ENCODE measurements at regions not wholly inside any gene's neighbourhood (a gene's known extent, or its start where the extent isn't known, plus 50 kb on each side); places are given as distances from the start of the nearest gene placed in this dataset.

DNA sequence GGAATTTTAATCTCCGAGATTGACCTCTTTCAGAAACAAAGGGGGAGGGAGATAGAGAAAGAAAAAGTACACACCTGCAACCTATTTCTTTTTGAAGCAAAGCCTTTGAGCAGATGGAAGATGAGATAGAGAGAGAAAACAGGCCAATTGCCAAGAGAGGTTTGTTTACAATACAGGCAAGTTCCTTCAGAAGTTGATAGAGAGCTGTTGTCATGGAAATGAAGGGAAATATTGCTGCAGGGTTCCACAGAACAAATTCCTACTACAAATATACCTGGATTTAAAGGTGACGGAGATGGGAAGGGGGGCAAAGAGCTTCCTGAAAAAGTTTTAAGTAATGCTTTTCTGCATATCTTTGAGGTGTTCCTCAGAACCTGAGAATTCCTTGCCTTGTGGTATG, 388.4 kb downstream of the NDFIP2 start:
- H3K4me3 ChIP-seq = peak overlapping the region; percentile 3; the same call in 1 of the 2 replicates
- no peaks in the 10 kb centered on the region for H3F3A ChIP-seq (replicated peaks; ENCODE audit: low read depth)
- peak overlapping the region; percentile 94 for H3K27ac Mint-ChIP-seq
- peaks cover 21% of the 10 kb centered on the region for H3K4me1 Mint-ChIP-seq
- no peaks in the 10 kb centered on the region for H3K36me3 Mint-ChIP-seq (ENCODE audit: low read depth)
- no peak overlapping the region for H2AFZ ChIP-seq
- H3K4me2 ChIP-seq = peak overlapping the region; percentile 47
- no peaks in the 10 kb centered on the region for H3K9me3 Mint-ChIP-seq
- no peaks in the 10 kb centered on the region for H4K20me1 ChIP-seq (replicated peaks; ENCODE audit: insufficient read depth)
- H3K4me3 Mint-ChIP-seq = peak overlapping the region; percentile 19; the same call in 2 of the 3 replicates
- H3K9me2 ChIP-seq (ENCODE audit: insufficient read depth) = no peaks in the 10 kb centered on the region
- no peaks in the 10 kb centered on the region for H3K36me3 ChIP-seq (ENCODE audit: insufficient read depth)
- no peaks in the 10 kb centered on the region for H3K27me3 Mint-ChIP-seq (ENCODE audit: insufficient read depth, low read depth, poor library complexity)
- peak overlapping the region; percentile 45 for H3K27ac ChIP-seq (ENCODE audit: low read depth)
- H3K27me3 ChIP-seq (ENCODE audit: insufficient read depth) = no peaks in the 10 kb centered on the region
- peaks cover 16% of the 10 kb centered on the region for H3K4me1 ChIP-seq (ENCODE audit: insufficient read depth)
- TF ChIP-seq NANOG (IDR thresholded peaks at IDR 0.05; ENCODE audit: borderline replicate concordance) (peak; percentile 14; the same call in 1 of the 2 replicates), ZNF331 (CRISPR knock-in tag; IDR thresholded peaks at IDR 0.05; ENCODE audit: low read depth) (no peak), CREB1 (CRISPR knock-in tag; IDR thresholded peaks at IDR 0.05; ENCODE audit: low read depth) (no peak)
- TF ChIP-seq, protein P1, sequence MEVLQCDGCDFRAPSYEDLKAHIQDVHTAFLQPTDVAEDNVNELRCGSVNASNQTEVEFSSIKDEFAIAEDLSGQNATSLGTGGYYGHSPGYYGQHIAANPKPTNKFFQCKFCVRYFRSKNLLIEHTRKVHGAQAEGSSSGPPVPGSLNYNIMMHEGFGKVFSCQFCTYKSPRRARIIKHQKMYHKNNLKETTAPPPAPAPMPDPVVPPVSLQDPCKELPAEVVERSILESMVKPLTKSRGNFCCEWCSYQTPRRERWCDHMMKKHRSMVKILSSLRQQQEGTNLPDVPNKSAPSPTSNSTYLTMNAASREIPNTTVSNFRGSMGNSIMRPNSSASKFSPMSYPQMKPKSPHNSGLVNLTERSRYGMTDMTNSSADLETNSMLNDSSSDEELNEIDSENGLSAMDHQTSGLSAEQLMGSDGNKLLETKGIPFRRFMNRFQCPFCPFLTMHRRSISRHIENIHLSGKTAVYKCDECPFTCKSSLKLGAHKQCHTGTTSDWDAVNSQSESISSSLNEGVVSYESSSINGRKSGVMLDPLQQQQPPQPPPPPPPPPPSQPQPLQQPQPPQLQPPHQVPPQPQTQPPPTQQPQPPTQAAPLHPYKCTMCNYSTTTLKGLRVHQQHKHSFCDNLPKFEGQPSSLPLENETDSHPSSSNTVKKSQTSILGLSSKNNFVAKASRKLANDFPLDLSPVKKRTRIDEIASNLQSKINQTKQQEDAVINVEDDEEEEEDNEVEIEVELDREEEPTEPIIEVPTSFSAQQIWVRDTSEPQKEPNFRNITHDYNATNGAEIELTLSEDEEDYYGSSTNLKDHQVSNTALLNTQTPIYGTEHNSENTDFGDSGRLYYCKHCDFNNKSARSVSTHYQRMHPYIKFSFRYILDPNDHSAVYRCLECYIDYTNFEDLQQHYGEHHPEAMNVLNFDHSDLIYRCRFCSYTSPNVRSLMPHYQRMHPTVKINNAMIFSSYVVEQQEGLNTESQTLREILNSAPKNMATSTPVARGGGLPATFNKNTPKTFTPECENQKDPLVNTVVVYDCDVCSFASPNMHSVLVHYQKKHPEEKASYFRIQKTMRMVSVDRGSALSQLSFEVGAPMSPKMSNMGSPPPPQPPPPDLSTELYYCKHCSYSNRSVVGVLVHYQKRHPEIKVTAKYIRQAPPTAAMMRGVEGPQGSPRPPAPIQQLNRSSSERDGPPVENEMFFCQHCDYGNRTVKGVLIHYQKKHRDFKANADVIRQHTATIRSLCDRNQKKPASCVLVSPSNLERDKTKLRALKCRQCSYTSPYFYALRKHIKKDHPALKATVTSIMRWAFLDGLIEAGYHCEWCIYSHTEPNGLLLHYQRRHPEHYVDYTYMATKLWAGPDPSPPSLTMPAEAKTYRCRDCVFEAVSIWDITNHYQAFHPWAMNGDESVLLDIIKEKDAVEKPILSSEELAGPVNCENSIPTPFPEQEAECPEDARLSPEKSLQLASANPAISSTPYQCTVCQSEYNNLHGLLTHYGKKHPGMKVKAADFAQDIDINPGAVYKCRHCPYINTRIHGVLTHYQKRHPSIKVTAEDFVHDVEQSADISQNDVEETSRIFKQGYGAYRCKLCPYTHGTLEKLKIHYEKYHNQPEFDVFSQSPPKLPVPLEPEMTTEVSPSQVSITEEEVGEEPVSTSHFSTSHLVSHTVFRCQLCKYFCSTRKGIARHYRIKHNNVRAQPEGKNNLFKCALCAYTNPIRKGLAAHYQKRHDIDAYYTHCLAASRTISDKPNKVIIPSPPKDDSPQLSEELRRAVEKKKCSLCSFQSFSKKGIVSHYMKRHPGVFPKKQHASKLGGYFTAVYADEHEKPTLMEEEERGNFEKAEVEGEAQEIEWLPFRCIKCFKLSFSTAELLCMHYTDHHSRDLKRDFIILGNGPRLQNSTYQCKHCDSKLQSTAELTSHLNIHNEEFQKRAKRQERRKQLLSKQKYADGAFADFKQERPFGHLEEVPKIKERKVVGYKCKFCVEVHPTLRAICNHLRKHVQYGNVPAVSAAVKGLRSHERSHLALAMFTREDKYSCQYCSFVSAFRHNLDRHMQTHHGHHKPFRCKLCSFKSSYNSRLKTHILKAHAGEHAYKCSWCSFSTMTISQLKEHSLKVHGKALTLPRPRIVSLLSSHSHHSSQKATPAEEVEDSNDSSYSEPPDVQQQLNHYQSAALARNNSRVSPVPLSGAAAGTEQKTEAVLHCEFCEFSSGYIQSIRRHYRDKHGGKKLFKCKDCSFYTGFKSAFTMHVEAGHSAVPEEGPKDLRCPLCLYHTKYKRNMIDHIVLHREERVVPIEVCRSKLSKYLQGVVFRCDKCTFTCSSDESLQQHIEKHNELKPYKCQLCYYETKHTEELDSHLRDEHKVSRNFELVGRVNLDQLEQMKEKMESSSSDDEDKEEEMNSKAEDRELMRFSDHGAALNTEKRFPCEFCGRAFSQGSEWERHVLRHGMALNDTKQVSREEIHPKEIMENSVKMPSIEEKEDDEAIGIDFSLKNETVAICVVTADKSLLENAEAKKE (CRISPR knock-in tag; IDR thresholded peaks at IDR 0.05) = no peak
- TF ChIP-seq, protein P2, sequence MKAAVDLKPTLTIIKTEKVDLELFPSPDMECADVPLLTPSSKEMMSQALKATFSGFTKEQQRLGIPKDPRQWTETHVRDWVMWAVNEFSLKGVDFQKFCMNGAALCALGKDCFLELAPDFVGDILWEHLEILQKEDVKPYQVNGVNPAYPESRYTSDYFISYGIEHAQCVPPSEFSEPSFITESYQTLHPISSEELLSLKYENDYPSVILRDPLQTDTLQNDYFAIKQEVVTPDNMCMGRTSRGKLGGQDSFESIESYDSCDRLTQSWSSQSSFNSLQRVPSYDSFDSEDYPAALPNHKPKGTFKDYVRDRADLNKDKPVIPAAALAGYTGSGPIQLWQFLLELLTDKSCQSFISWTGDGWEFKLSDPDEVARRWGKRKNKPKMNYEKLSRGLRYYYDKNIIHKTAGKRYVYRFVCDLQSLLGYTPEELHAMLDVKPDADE (IDR thresholded peaks at IDR 0.05) = no peak
- ATAC-seq = peak; percentile 52; the same call in 2 of the 3 replicates
- no peaks in the 10 kb centered on the region for H3K79me2 ChIP-seq (replicated peaks; ENCODE audit: insufficient read depth)
- DNase-seq (ENCODE audit: low spot score) = peak; percentile 36

DNA sequence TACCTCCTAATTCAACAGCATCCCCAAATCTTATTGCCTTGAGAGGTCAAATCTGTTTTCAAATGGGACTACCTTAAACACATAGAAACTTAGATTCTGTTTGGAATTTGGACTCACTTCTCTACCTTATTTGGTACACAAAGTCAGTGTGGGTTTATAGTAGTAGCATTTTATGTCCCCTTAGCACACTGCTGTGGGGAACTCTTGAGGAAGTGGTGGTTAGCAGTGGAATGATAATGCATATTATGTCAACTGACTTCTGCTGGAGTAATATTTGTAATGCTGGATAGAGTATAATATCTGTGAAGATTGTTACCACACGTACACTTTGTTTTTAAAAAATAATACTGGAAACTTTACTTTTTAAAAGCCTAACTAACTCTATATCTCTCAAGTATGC, 386.3 kb downstream of the NDFIP2 start:
- Histone ChIP-seq H3K79me2 (replicated peaks; ENCODE audit: insufficient read depth) (no peaks in the 10 kb centered on the region), H3K4me3 (no peak overlapping the region), H3K27ac (ENCODE audit: low read depth) (no peak overlapping the region), H3K4me1 (ENCODE audit: insufficient read depth) (peaks cover 16% of the 10 kb centered on the region), H3K36me3 (ENCODE audit: insufficient read depth) (no peaks in the 10 kb centered on the region), H4K20me1 (replicated peaks; ENCODE audit: insufficient read depth) (no peaks in the 10 kb centered on the region), H3K4me2 (no peak overlapping the region), H3F3A (replicated peaks; ENCODE audit: low read depth) (no peaks in the 10 kb centered on the region), H2AFZ (no peak overlapping the region), H3K9me2 (ENCODE audit: insufficient read depth) (no peaks in the 10 kb centered on the region), H3K27me3 (ENCODE audit: insufficient read depth) (no peaks in the 10 kb centered on the region)
- TF ChIP-seq EZH2 (IDR thresholded peaks at IDR 0.05; ENCODE audit: low read depth, unreplicated experiment) = no peak
- TF ChIP-seq POLR2AphosphoS5 (IDR thresholded peaks at IDR 0.05; ENCODE audit: low read depth) = no peak
- TF ChIP-seq, protein P3, sequence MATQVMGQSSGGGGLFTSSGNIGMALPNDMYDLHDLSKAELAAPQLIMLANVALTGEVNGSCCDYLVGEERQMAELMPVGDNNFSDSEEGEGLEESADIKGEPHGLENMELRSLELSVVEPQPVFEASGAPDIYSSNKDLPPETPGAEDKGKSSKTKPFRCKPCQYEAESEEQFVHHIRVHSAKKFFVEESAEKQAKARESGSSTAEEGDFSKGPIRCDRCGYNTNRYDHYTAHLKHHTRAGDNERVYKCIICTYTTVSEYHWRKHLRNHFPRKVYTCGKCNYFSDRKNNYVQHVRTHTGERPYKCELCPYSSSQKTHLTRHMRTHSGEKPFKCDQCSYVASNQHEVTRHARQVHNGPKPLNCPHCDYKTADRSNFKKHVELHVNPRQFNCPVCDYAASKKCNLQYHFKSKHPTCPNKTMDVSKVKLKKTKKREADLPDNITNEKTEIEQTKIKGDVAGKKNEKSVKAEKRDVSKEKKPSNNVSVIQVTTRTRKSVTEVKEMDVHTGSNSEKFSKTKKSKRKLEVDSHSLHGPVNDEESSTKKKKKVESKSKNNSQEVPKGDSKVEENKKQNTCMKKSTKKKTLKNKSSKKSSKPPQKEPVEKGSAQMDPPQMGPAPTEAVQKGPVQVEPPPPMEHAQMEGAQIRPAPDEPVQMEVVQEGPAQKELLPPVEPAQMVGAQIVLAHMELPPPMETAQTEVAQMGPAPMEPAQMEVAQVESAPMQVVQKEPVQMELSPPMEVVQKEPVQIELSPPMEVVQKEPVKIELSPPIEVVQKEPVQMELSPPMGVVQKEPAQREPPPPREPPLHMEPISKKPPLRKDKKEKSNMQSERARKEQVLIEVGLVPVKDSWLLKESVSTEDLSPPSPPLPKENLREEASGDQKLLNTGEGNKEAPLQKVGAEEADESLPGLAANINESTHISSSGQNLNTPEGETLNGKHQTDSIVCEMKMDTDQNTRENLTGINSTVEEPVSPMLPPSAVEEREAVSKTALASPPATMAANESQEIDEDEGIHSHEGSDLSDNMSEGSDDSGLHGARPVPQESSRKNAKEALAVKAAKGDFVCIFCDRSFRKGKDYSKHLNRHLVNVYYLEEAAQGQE (IDR thresholded peaks at IDR 0.05; ENCODE audit: unreplicated experiment) = no peak
- TF ChIP-seq ZNF331 (CRISPR knock-in tag; IDR thresholded peaks at IDR 0.05; ENCODE audit: low read depth) = no peak
- TF ChIP-seq, protein P4, sequence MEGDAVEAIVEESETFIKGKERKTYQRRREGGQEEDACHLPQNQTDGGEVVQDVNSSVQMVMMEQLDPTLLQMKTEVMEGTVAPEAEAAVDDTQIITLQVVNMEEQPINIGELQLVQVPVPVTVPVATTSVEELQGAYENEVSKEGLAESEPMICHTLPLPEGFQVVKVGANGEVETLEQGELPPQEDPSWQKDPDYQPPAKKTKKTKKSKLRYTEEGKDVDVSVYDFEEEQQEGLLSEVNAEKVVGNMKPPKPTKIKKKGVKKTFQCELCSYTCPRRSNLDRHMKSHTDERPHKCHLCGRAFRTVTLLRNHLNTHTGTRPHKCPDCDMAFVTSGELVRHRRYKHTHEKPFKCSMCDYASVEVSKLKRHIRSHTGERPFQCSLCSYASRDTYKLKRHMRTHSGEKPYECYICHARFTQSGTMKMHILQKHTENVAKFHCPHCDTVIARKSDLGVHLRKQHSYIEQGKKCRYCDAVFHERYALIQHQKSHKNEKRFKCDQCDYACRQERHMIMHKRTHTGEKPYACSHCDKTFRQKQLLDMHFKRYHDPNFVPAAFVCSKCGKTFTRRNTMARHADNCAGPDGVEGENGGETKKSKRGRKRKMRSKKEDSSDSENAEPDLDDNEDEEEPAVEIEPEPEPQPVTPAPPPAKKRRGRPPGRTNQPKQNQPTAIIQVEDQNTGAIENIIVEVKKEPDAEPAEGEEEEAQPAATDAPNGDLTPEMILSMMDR (conservative IDR thresholded peaks at IDR 0.05; ENCODE audit: low read depth in 2 of 2) = no peak
- Mint-ChIP-seq H3K27ac (no peak overlapping the region), H3K27me3 (ENCODE audit: insufficient read depth, low read depth, poor library complexity) (no peaks in the 10 kb centered on the region), H3K4me1 (peaks cover 21% of the 10 kb centered on the region), H3K9me3 (no peaks in the 10 kb centered on the region), H3K4me3 (no peak overlapping the region), H3K36me3 (ENCODE audit: low read depth) (no peaks in the 10 kb centered on the region)
- ATAC-seq (no peak), DNase-seq (ENCODE audit: low spot score) (no peak)

Data from GM23338 (cell line).